HEK293 (cell line): ENCODE measurements at regions not wholly inside any gene's neighbourhood (a gene's known extent, or its start where the extent isn't known, plus 50 kb on each side); places are given as distances from the start of the nearest gene placed in this dataset.

Experiments
- CTCF ChIA-PET: fragments of 350-600 bp; formaldehyde crosslinking; extraction: SDS; loops from one replicate; lab custom pipeline; 2021; ENCODE audit warnings: antibody characterized with exemption; lab: Yijun Ruan, JAX
- POLR2A ChIA-PET: fragments of 300-600 bp; formaldehyde crosslinking; extraction: SDS; loops from one replicate; lab custom pipeline; 2020; ENCODE audit warnings: antibody characterized with exemption, inconsistent platforms; lab: Yijun Ruan, JAX
- H3K27ac ChIP-seq: fragments of 200-500 bp; sonication (Bioruptor generic); 2 replicates; pipeline ENCODE4 v1.5.1; 2014; ENCODE audit warnings: low read depth, low read length, control low read depth, inconsistent platforms; ENCODE audit errors: extremely low read depth
- H3K36me3 ChIP-seq, 2 experiments: fragments of 200-500 bp in 1 of 2; sonication (Bioruptor generic) in 1 of 2; 1 replicate in 1 of 2; 2 replicates in 1 of 2; pipeline ENCODE4 v1.5.1; 2014 to 2017; ENCODE audit warnings: inconsistent platforms in 2 of 2, low read length in 2 of 2; ENCODE audit not compliant: control insufficient read depth in 2 of 2, insufficient read depth in 1 of 2
- H3K4me1 ChIP-seq: fragments of 200-500 bp; sonication (Bioruptor generic); 2 replicates; pipeline ENCODE4 v1.5.1; 2014; ENCODE audit warnings: mild to moderate bottlenecking, low read length, inconsistent platforms; ENCODE audit not compliant: control insufficient read depth, insufficient read depth
- H3K4me3 ChIP-seq: 2 replicates; pipeline ENCODE4 v1.5.1; 2011; ENCODE audit warnings: low read depth, mild to moderate bottlenecking, control low read depth, low read length, moderate library complexity
- H3K9me3 ChIP-seq: fragments of 200-500 bp; sonication (Bioruptor generic); 2 replicates; pipeline ENCODE4 v1.5.1; 2014; ENCODE audit warnings: low read depth, low read length, inconsistent platforms; ENCODE audit not compliant: control insufficient read depth, insufficient read depth
- BCL11A ChIP-seq: fragments of 450-650 bp; formaldehyde crosslinking; IDR thresholded peaks from 2 replicates; pipeline ENCODE4 v1.5.1; 2016; ENCODE audit warnings: low read depth, missing biosample characterization, missing genetic modification characterization
- IKZF3 ChIP-seq: fragments of 450-650 bp; IDR thresholded peaks from 2 replicates; pipeline ENCODE4 v1.5.0; 2018; ENCODE audit warnings: missing biosample characterization, mild to moderate bottlenecking, missing genetic modification characterization, moderate library complexity
- KLF8 ChIP-seq: fragments of 450-650 bp; formaldehyde crosslinking; IDR thresholded peaks from 2 replicates; pipeline ENCODE4 v1.5.1; 2016; ENCODE audit warnings: missing biosample characterization, missing genetic modification characterization
- OSR2 ChIP-seq: fragments of 450-650 bp; formaldehyde crosslinking; IDR thresholded peaks from 2 replicates; pipeline ENCODE4 v1.5.1; 2016; ENCODE audit warnings: missing biosample characterization, missing genetic modification characterization
- ZBTB10 ChIP-seq: fragments of 450-650 bp; formaldehyde crosslinking; IDR thresholded peaks from 2 replicates; pipeline ENCODE4 v1.5.1; 2016; ENCODE audit warnings: missing biosample characterization, missing genetic modification characterization
- ZBTB49 ChIP-seq: fragments of 450-650 bp; formaldehyde crosslinking; IDR thresholded peaks from 2 replicates; pipeline ENCODE4 v1.5.1; 2016; ENCODE audit warnings: missing biosample characterization, missing genetic modification characterization, low read depth
- ZBTB7A ChIP-seq: fragments of 450-650 bp; formaldehyde crosslinking; IDR thresholded peaks from 2 replicates; pipeline ENCODE4 v1.5.1; 2016; ENCODE audit warnings: low read depth, missing biosample characterization, missing genetic modification characterization
- ZIC2 ChIP-seq: fragments of 450-650 bp; formaldehyde crosslinking; IDR thresholded peaks from 2 replicates; pipeline ENCODE4 v1.5.1; 2016; ENCODE audit warnings: missing biosample characterization, missing genetic modification characterization
- ZNF239 ChIP-seq: fragments of 450-650 bp; formaldehyde crosslinking; IDR thresholded peaks from 2 replicates; pipeline ENCODE4 v1.5.1; 2016; ENCODE audit warnings: missing biosample characterization, missing genetic modification characterization
- ZNF248 ChIP-seq: fragments of 450-650 bp; formaldehyde crosslinking; IDR thresholded peaks from 2 replicates; pipeline ENCODE4 v1.5.1; 2017; ENCODE audit warnings: missing biosample characterization, missing genetic modification characterization
- ZNF280C ChIP-seq: fragments of 450-650 bp; formaldehyde crosslinking; IDR thresholded peaks from 2 replicates; pipeline ENCODE4 v1.5.1; 2016; ENCODE audit warnings: missing biosample characterization, missing genetic modification characterization
- ZNF501 ChIP-seq: fragments of 450-650 bp; formaldehyde crosslinking; IDR thresholded peaks from 2 replicates; pipeline ENCODE4 v1.5.1; 2016; ENCODE audit warnings: missing biosample characterization, missing genetic modification characterization
- ZNF624 ChIP-seq: fragments of 450-650 bp; formaldehyde crosslinking; IDR thresholded peaks from 2 replicates; pipeline ENCODE4 v1.5.1; 2017; ENCODE audit warnings: missing biosample characterization, missing genetic modification characterization
- ZNF792 ChIP-seq: fragments of 450-650 bp; formaldehyde crosslinking; IDR thresholded peaks from 2 replicates; pipeline ENCODE4 v1.5.1; 2016; ENCODE audit warnings: missing biosample characterization, missing genetic modification characterization
- TF ChIP-seq, protein P1 (sequence below): fragments of 450-650 bp; formaldehyde crosslinking; IDR thresholded peaks from 2 replicates; pipeline ENCODE4 v1.5.1; 2016; ENCODE audit warnings: missing biosample characterization, missing genetic modification characterization

- Histone ChIP-seq H3K36me3 (peaks cover 0 to 7% of the 10 kb centered on the region in 2 experiments; a peak in 1 of 3 replicates), H3K27ac (no peak overlapping the region)
- POLR2A ChIA-PET = no interaction called here
- CTCF ChIA-PET = no interaction called here
- TF ChIP-seq ZIC2 (tag by site-specific recombination) = no peak
- no peak for TF ChIP-seq ZNF501 (tag by site-specific recombination)
- TF ChIP-seq, all 188 proteins: peak for 0
- no peak overlapping the region for H3K4me3 ChIP-seq
- H3K4me1 ChIP-seq = peaks cover under 1% of the 10 kb centered on the region; the same call in 1 of the 2 replicates
- H3K9me3 ChIP-seq = no peaks in the 10 kb centered on the region
Measured at GRCh38 chr4:3374667-3375066, 67.1 kb upstream of the HGFAC start.

DNA sequence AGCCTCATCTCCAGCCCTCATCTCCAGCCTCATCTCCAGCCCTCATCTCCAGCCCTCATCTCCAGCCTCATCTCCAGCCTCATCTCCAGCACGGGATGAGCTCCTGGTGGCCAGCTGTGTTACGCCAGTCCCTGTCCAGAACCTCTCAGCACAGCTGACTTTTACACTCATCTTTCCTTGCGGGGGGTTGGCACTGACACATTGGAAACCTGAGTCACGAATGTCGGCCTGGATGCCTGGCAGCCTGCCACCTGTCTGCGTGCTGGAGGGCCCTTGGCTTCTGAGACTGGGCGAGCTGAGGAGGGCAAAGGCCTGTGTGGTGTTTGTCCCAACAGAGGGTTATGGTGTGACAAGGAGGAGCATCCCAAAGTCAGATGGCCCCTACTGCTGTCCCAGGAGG is 66.1 kb upstream of the HGFAC start:
- Histone ChIP-seq H3K9me3 (no peaks in the 10 kb centered on the region), H3K4me1 (no peaks in the 10 kb centered on the region), H3K36me3 (peaks cover 0 to 7% of the 10 kb centered on the region in 2 experiments; a peak in 1 of 3 replicates), H3K27ac (no peak overlapping the region), H3K4me3 (no peak overlapping the region)
- no peak for TF ChIP-seq ZNF239 (tag by site-specific recombination)
- TF ChIP-seq ZBTB10 (tag by site-specific recombination) = no peak
- TF ChIP-seq ZBTB49 (tag by site-specific recombination) = no peak
- TF ChIP-seq KLF8 = no peak
- TF ChIP-seq BCL11A (tag by site-specific recombination) = no peak
- no peak for TF ChIP-seq IKZF3
- TF ChIP-seq ZBTB7A (tag by site-specific recombination) = no peak
- TF ChIP-seq ZNF280C = no peak
- TF ChIP-seq OSR2 = no peak
- TF ChIP-seq ZNF792 (tag by site-specific recombination) = no peak
- TF ChIP-seq ZNF624 = no peak
- TF ChIP-seq ZNF248 (tag by site-specific recombination) = no peak
- ChIA-PET CTCF (interaction anchor here (0.6 kb wide), 1 partner anchor 105 kb away, joined by 5 read pairs; no protein-coding TSS in a partner anchor), POLR2A (no interaction called here)

DNA sequence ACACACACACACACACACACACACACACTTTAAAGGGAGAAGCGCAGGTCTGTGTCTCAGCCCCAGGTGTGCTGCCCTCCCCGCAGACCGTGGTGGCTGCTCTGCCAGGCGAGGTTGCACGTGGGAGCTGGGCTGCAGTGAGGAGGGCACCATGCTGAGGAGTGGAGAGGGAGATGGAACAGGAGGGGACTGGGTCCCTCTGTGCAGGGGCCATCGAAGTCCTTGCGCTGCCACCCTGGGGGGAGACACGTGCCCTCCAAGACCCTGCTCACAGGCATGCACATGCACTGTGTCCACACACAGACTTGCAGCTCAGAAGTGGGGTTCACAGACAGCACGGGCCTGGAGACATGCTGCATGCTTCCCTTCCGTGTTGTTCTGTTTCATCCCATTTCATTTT is 65.5 kb upstream of the HGFAC start:
- no peaks in the 10 kb centered on the region for H3K4me1 ChIP-seq
- TF ChIP-seq, protein P1, sequence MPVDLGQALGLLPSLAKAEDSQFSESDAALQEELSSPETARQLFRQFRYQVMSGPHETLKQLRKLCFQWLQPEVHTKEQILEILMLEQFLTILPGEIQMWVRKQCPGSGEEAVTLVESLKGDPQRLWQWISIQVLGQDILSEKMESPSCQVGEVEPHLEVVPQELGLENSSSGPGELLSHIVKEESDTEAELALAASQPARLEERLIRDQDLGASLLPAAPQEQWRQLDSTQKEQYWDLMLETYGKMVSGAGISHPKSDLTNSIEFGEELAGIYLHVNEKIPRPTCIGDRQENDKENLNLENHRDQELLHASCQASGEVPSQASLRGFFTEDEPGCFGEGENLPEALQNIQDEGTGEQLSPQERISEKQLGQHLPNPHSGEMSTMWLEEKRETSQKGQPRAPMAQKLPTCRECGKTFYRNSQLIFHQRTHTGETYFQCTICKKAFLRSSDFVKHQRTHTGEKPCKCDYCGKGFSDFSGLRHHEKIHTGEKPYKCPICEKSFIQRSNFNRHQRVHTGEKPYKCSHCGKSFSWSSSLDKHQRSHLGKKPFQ (tag by site-specific recombination) = no peak
- H3K4me3 ChIP-seq = no peak overlapping the region
- ChIA-PET POLR2A (no interaction called here), CTCF (interaction anchor here (0.6 kb wide), 1 partner anchor 105 kb away, joined by 5 read pairs; no protein-coding TSS in a partner anchor)
- no peak overlapping the region for H3K27ac ChIP-seq
- peaks cover 0 to 7% of the 10 kb centered on the region in 2 experiments; a peak in 1 of 3 replicates for H3K36me3 ChIP-seq
- no peaks in the 10 kb centered on the region for H3K9me3 ChIP-seq
